ENCODE measurements at regions not wholly inside any gene's neighbourhood (a gene's known extent, or its start where the extent isn't known, plus 50 kb on each side); places are given as distances from the start of the nearest gene placed in this dataset.

GRCh38 chr2:126208266-126208665 is 447.7 kb upstream of the GYPC start:
- Histone ChIP-seq H3K27ac (ENCODE audit: low read length, poor library complexity, severe bottlenecking) (no peak overlapping the region), H3K4me1 (ENCODE audit: control insufficient read depth, insufficient read depth, low read depth, low read length) (no peaks in the 10 kb centered on the region), H2BK5ac (ENCODE audit: low read depth, low read length, poor library complexity, severe bottlenecking) (no peak overlapping the region), H3K18ac (ENCODE audit: low read depth in 1 of 2, low read length in 2 of 2) (no peak overlapping the region), H3K36me3 (ENCODE audit: control insufficient read depth in 1 of 2, insufficient read depth in 2 of 2, low read depth in 1 of 2, low read length in 2 of 2) (no peaks in the 10 kb centered on the region), H3K4ac (ENCODE audit: low read depth in 1 of 2, low read length in 2 of 2) (no peak overlapping the region), H3K79me1 (replicated peaks; ENCODE audit: low read length, poor library complexity, severe bottlenecking) (no peaks in the 10 kb centered on the region), H2AK5ac (ENCODE audit: low read length, severe bottlenecking) (no peak overlapping the region), H3K14ac (ENCODE audit: low read length in 2 of 2) (no peak overlapping the region), H2BK120ac (ENCODE audit: low read depth, low read length) (no peak overlapping the region), H3K4me2 (ENCODE audit: low read length, poor library complexity, severe bottlenecking) (no peak overlapping the region), H4K8ac (ENCODE audit: low read length) (no peak overlapping the region), H4K91ac (ENCODE audit: low read length) (no peak overlapping the region), H2BK15ac (ENCODE audit: low read depth, poor library complexity, severe bottlenecking) (no peak overlapping the region), H3K27me3 (ENCODE audit: control insufficient read depth in 1 of 2, insufficient read depth in 1 of 2, low read length in 2 of 2) (no peaks in the 10 kb centered on the region), H3K23ac (ENCODE audit: low read length in 2 of 2) (no peak overlapping the region), H3K9ac (ENCODE audit: low read length) (no peak overlapping the region), H2AFZ (ENCODE audit: low read depth, low read length) (no peak overlapping the region), H3K9me3 (ENCODE audit: control insufficient read depth, low read length) (no peaks in the 10 kb centered on the region), H2BK12ac (ENCODE audit: low read length in 2 of 2) (no peak overlapping the region), H3K4me3 (ENCODE audit: insufficient read depth in 1 of 2, low read depth in 1 of 2, low read length in 2 of 2) (no peak overlapping the region)
- 90% methylated on average over 3 of the region's 3 CpGs for WGBS
- peak; percentile 25 for DNase-seq

- no peak overlapping the region for H3K9ac ChIP-seq (ENCODE audit: low read length)
- no peak overlapping the region for H3K27ac ChIP-seq (ENCODE audit: low read length, poor library complexity, severe bottlenecking)
- H2BK15ac ChIP-seq (ENCODE audit: low read depth, poor library complexity, severe bottlenecking) = no peak overlapping the region
- peak; percentile 33 for DNase-seq
- peak overlapping the region in 1 of 2 experiments; percentile 15 for H3K4ac ChIP-seq (ENCODE audit: low read depth in 1 of 2, low read length in 2 of 2)
- no peaks in the 10 kb centered on the region for H3K27me3 ChIP-seq (ENCODE audit: control insufficient read depth in 1 of 2, insufficient read depth in 1 of 2, low read length in 2 of 2)
- H2AFZ ChIP-seq (ENCODE audit: low read depth, low read length) = no peak overlapping the region
- no peaks in the 10 kb centered on the region for H3K79me1 ChIP-seq (replicated peaks; ENCODE audit: low read length, poor library complexity, severe bottlenecking)
- no peak overlapping the region for H3K18ac ChIP-seq (ENCODE audit: low read depth in 1 of 2, low read length in 2 of 2)
- H3K23ac ChIP-seq (ENCODE audit: low read length in 2 of 2) = no peak overlapping the region
- H3K36me3 ChIP-seq (ENCODE audit: control insufficient read depth in 1 of 2, insufficient read depth in 2 of 2, low read depth in 1 of 2, low read length in 2 of 2) = no peaks in the 10 kb centered on the region
- no peak overlapping the region for H4K8ac ChIP-seq (ENCODE audit: low read length)
- no peak overlapping the region for H3K14ac ChIP-seq (ENCODE audit: low read length in 2 of 2)
- no peaks in the 10 kb centered on the region for H3K4me1 ChIP-seq (ENCODE audit: control insufficient read depth, insufficient read depth, low read depth, low read length)
- no peak overlapping the region for H4K91ac ChIP-seq (ENCODE audit: low read length)
- no peak overlapping the region for H3K4me2 ChIP-seq (ENCODE audit: low read length, poor library complexity, severe bottlenecking)
- no peak overlapping the region for H2BK120ac ChIP-seq (ENCODE audit: low read depth, low read length)
- no peak overlapping the region for H3K4me3 ChIP-seq (ENCODE audit: insufficient read depth in 1 of 2, low read depth in 1 of 2, low read length in 2 of 2)
- H2BK5ac ChIP-seq (ENCODE audit: low read depth, low read length, poor library complexity, severe bottlenecking) = no peak overlapping the region
- no peak overlapping the region for H2AK5ac ChIP-seq (ENCODE audit: low read length, severe bottlenecking)
- WGBS = 66% methylated on average over 2 of the region's 2 CpGs
- no peaks in the 10 kb centered on the region for H3K9me3 ChIP-seq (ENCODE audit: control insufficient read depth, low read length)
- H2BK12ac ChIP-seq (ENCODE audit: low read length in 2 of 2) = no peak overlapping the region
Observed at GRCh38 chr2:126212735-126213134, 443.2 kb upstream of the GYPC start.

GRCh38 chr2:126219081-126219480 is 436.9 kb upstream of the GYPC start:
- H2BK120ac ChIP-seq (ENCODE audit: low read depth, low read length) = no peak overlapping the region
- 92% methylated on average over 4 of the region's 4 CpGs for WGBS
- no peak overlapping the region for H3K9ac ChIP-seq (ENCODE audit: low read length)
- H3K4me3 ChIP-seq (ENCODE audit: insufficient read depth in 1 of 2, low read depth in 1 of 2, low read length in 2 of 2) = no peak overlapping the region
- no peaks in the 10 kb centered on the region for H3K9me3 ChIP-seq (ENCODE audit: control insufficient read depth, low read length)
- H3K23ac ChIP-seq (ENCODE audit: low read length in 2 of 2) = no peak overlapping the region
- H2AFZ ChIP-seq (ENCODE audit: low read depth, low read length) = no peak overlapping the region
- H3K14ac ChIP-seq (ENCODE audit: low read length in 2 of 2) = no peak overlapping the region
- H2BK15ac ChIP-seq (ENCODE audit: low read depth, poor library complexity, severe bottlenecking) = no peak overlapping the region
- H4K91ac ChIP-seq (ENCODE audit: low read length) = no peak overlapping the region
- peak overlapping the region; percentile 2 to 65 for H2BK12ac ChIP-seq (ENCODE audit: low read length in 2 of 2)
- H2BK5ac ChIP-seq (ENCODE audit: low read depth, low read length, poor library complexity, severe bottlenecking) = no peak overlapping the region
- H4K8ac ChIP-seq (ENCODE audit: low read length) = no peak overlapping the region
- H3K4me2 ChIP-seq (ENCODE audit: low read length, poor library complexity, severe bottlenecking) = no peak overlapping the region
- H3K79me1 ChIP-seq (replicated peaks; ENCODE audit: low read length, poor library complexity, severe bottlenecking) = no peaks in the 10 kb centered on the region
- H2AK5ac ChIP-seq (ENCODE audit: low read length, severe bottlenecking) = no peak overlapping the region
- H3K27ac ChIP-seq (ENCODE audit: low read length, poor library complexity, severe bottlenecking) = no peak overlapping the region
- H3K36me3 ChIP-seq (ENCODE audit: control insufficient read depth in 1 of 2, insufficient read depth in 2 of 2, low read depth in 1 of 2, low read length in 2 of 2) = no peaks in the 10 kb centered on the region
- H3K4ac ChIP-seq (ENCODE audit: low read depth in 1 of 2, low read length in 2 of 2) = no peak overlapping the region
- peak overlapping the region in 1 of 2 experiments; percentile 16 for H3K18ac ChIP-seq (ENCODE audit: low read depth in 1 of 2, low read length in 2 of 2)
- no peaks in the 10 kb centered on the region for H3K27me3 ChIP-seq (ENCODE audit: control insufficient read depth in 1 of 2, insufficient read depth in 1 of 2, low read length in 2 of 2)
- H3K4me1 ChIP-seq (ENCODE audit: control insufficient read depth, insufficient read depth, low read depth, low read length) = no peaks in the 10 kb centered on the region
- no peak for DNase-seq

GRCh38 chr2:126220331-126220730 is 435.6 kb upstream of the GYPC start:
- H3K4me2 ChIP-seq (ENCODE audit: low read length, poor library complexity, severe bottlenecking) = no peak overlapping the region
- H3K23ac ChIP-seq (ENCODE audit: low read length in 2 of 2) = no peak overlapping the region
- H3K9me3 ChIP-seq (ENCODE audit: control insufficient read depth, low read length) = no peaks in the 10 kb centered on the region
- no peak overlapping the region for H4K91ac ChIP-seq (ENCODE audit: low read length)
- 26% methylated on average over 6 of the region's 6 CpGs for WGBS
- H3K18ac ChIP-seq (ENCODE audit: low read depth in 1 of 2, low read length in 2 of 2) = no peak overlapping the region
- H2AK5ac ChIP-seq (ENCODE audit: low read length, severe bottlenecking) = no peak overlapping the region
- no peak overlapping the region for H3K27ac ChIP-seq (ENCODE audit: low read length, poor library complexity, severe bottlenecking)
- H2BK15ac ChIP-seq (ENCODE audit: low read depth, poor library complexity, severe bottlenecking) = no peak overlapping the region
- H3K4me1 ChIP-seq (ENCODE audit: control insufficient read depth, insufficient read depth, low read depth, low read length) = no peaks in the 10 kb centered on the region
- H3K27me3 ChIP-seq (ENCODE audit: control insufficient read depth in 1 of 2, insufficient read depth in 1 of 2, low read length in 2 of 2) = no peaks in the 10 kb centered on the region
- no peak overlapping the region for H2AFZ ChIP-seq (ENCODE audit: low read depth, low read length)
- H3K4ac ChIP-seq (ENCODE audit: low read depth in 1 of 2, low read length in 2 of 2) = no peak overlapping the region
- peak; percentile 95 for DNase-seq
- H3K9ac ChIP-seq (ENCODE audit: low read length) = no peak overlapping the region
- no peak overlapping the region for H2BK5ac ChIP-seq (ENCODE audit: low read depth, low read length, poor library complexity, severe bottlenecking)
- H2BK120ac ChIP-seq (ENCODE audit: low read depth, low read length) = peak overlapping the region; percentile 8
- H3K36me3 ChIP-seq (ENCODE audit: control insufficient read depth in 1 of 2, insufficient read depth in 2 of 2, low read depth in 1 of 2, low read length in 2 of 2) = no peaks in the 10 kb centered on the region
- H2BK12ac ChIP-seq (ENCODE audit: low read length in 2 of 2) = no peak overlapping the region
- H4K8ac ChIP-seq (ENCODE audit: low read length) = no peak overlapping the region
- no peaks in the 10 kb centered on the region for H3K79me1 ChIP-seq (replicated peaks; ENCODE audit: low read length, poor library complexity, severe bottlenecking)
- no peak overlapping the region for H3K4me3 ChIP-seq (ENCODE audit: insufficient read depth in 1 of 2, low read depth in 1 of 2, low read length in 2 of 2)
- no peak overlapping the region for H3K14ac ChIP-seq (ENCODE audit: low read length in 2 of 2)
